ENCODE measurements at regions not wholly inside any gene's neighbourhood (a gene's known extent, or its start where the extent isn't known, plus 50 kb on each side); places are given as distances from the start of the nearest gene placed in this dataset.
"Not testable (repeated sequence)": the region's sequence is repeated elsewhere in the genome, so short reads cannot be mapped to it uniquely, and the experiment has no call there.

DNA sequence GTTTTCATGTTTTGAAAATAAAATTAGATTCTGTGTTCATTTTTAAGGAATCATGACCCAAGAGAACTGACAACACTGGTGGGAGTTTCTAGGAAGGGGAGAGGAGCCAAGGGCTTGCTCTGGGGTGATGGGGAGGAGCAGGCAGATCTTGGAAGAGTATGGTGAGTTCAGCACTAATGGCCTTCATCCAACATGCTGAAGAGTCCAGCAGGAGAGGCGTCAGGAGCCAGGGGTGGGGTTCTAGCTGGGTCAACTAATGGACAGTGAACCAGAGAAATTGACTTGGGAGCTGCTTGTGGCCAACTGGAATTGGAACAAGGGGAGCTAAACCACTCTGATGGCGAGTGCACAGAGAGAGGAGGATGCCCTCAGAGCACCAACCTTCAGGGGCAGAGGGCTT is 107.1 kb downstream of the MRPL14 start:
- no peaks in the 10 kb centered on the region for H3K9me3 ChIP-seq
- H3K27me3 ChIP-seq (ENCODE audit: insufficient read depth in 3 of 3, low read length in 2 of 3), result no peaks in the 10 kb centered on the region
- H3K4me3 ChIP-seq, result no peak overlapping the region
- intact Hi-C loops (cut with DNase I), result no loop called here
- no peak overlapping the region for H3K27ac ChIP-seq
- no peak for TF ChIP-seq CTCF (IDR thresholded peaks at IDR 0.05)
- no peak for DNase-seq
- 66 to 75% (median 66%) methylated on average over 2 of the region's 2 CpGs for WGBS, 3 donors
- no peaks in the 10 kb centered on the region for H3K36me3 ChIP-seq (ENCODE audit: insufficient read depth in 1 of 2, low read depth in 1 of 2)
- no peak for ATAC-seq
- H3K4me1 ChIP-seq, result no peaks in the 10 kb centered on the region

GRCh38 chr6:44017307-44017706 is 109.9 kb downstream of the MRPL14 start:
- intact Hi-C loops (cut with DNase I); H3K4me3 ChIP-seq: not testable (repeated sequence)
- WGBS, 3 donors, result 81 to 91% (median 83%) methylated on average over 3 of the region's 3 CpGs

GRCh38 chr6:44016131-44016870 is 111.0 kb downstream of the MRPL14 start:
- no peak overlapping the region for H3K4me3 ChIP-seq
- WGBS, 3 donors, result 78 to 88% (median 80%) methylated on average over 5 of the region's 5 CpGs
- no peak overlapping the region for H3K27ac ChIP-seq
- no peaks in the 10 kb centered on the region for H3K27me3 ChIP-seq (ENCODE audit: insufficient read depth in 3 of 3, low read length in 2 of 3)
- no peaks in the 10 kb centered on the region for H3K36me3 ChIP-seq (ENCODE audit: insufficient read depth in 1 of 2, low read depth in 1 of 2)
- no peak for TF ChIP-seq CTCF (IDR thresholded peaks at IDR 0.05)
- no peaks in the 10 kb centered on the region for H3K9me3 ChIP-seq
- intact Hi-C loops (cut with DNase I), result no loop called here
- peak in 1 of 4 donors; percentile 33 for ATAC-seq
- DNase-seq, result no peak
- peaks cover 6% of the 10 kb centered on the region for H3K4me1 ChIP-seq

More at GRCh38 chr6:44017307-44017706, 109.9 kb downstream of the MRPL14 start:
- not testable (repeated sequence) for H3K9me3 ChIP-seq; H3K27ac ChIP-seq; H3K36me3 ChIP-seq (ENCODE audit: insufficient read depth in 1 of 2, low read depth in 1 of 2); DNase-seq; ATAC-seq; H3K4me1 ChIP-seq; H3K27me3 ChIP-seq (ENCODE audit: insufficient read depth in 3 of 3, low read length in 2 of 3)

GRCh38 chr6:44012078-44012493 is 115.2 kb downstream of the MRPL14 start:
- Histone ChIP-seq H3K27me3 (ENCODE audit: insufficient read depth in 3 of 3, low read length in 2 of 3) (no peaks in the 10 kb centered on the region), H3K36me3 (ENCODE audit: insufficient read depth in 1 of 2, low read depth in 1 of 2) (no peaks in the 10 kb centered on the region), H3K4me3 (no peak overlapping the region), H3K9me3 (no peaks in the 10 kb centered on the region), H3K27ac (peak overlapping the region; percentile 87), H3K4me1 (peaks cover 24% of the 10 kb centered on the region)
- ATAC-seq (no peak), DNase-seq (no peak)
- intact Hi-C loops (cut with DNase I), result loop anchor here in 1 of 2 donors (5.0 kb wide), 1 partner anchor 40 kb away; no protein-coding TSS in a partner anchor
- TF ChIP-seq CTCF (IDR thresholded peaks at IDR 0.05), result no peak
- 71 to 82% (median 78%) methylated on average over 3 of the region's 3 CpGs for WGBS, 3 donors

- Histone ChIP-seq H3K36me3 (ENCODE audit: insufficient read depth in 1 of 2, low read depth in 1 of 2) (no peaks in the 10 kb centered on the region), H3K27me3 (ENCODE audit: insufficient read depth in 3 of 3, low read length in 2 of 3) (no peaks in the 10 kb centered on the region), H3K4me3 (no peak overlapping the region), H3K27ac (peak overlapping the region; percentile 87), H3K9me3 (no peaks in the 10 kb centered on the region), H3K4me1 (peaks cover 27% of the 10 kb centered on the region)
- no peak for TF ChIP-seq CTCF (IDR thresholded peaks at IDR 0.05)
- WGBS, 3 donors, result 59 to 65% (median 63%) methylated on average over 2 of the region's 2 CpGs
- intact Hi-C loops (cut with DNase I), result loop anchor here in 1 of 2 donors (5.0 kb wide), 1 partner anchor 41 kb away; no protein-coding TSS in a partner anchor
- no peak for DNase-seq
- peak in 1 of 4 donors; percentile 4 for ATAC-seq
Measured at GRCh38 chr6:44011350-44011920, 115.8 kb downstream of the MRPL14 start.
